Fibroblast of skin of right biceps (primary cell): ENCODE measurements at regions not wholly inside any gene's neighbourhood (a gene's known extent, or its start where the extent isn't known, plus 50 kb on each side); places are given as distances from the start of the nearest gene placed in this dataset.
"Not testable (repeated sequence)": the region's sequence is repeated elsewhere in the genome, so short reads cannot be mapped to it uniquely, and the experiment has no call there.

Experiments used
- DNase-seq: peaks from one replicate; pipeline ENCODE4 v3.0.0-alpha.2; 2013

DNA sequence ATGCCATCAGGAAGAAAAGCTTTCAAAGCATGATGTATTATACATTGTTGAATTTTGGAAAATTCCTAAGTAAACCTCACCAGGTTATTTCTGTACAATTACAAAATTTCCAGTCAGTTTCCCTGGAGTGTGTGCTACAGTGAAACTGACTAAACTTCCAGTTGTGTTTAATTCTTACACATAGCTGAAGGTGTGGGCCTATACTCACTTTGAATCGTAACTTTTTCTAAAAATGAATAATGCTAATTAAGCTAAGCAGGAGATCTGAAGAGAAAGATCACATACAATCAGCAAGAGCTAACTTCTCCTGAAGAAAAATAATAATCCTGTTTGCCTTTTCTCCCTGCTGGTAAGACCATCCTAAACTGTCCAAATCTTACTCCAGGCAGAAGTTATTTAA, 537.2 kb upstream of the PBX1 start:
- DNase-seq, result no peak

DNA sequence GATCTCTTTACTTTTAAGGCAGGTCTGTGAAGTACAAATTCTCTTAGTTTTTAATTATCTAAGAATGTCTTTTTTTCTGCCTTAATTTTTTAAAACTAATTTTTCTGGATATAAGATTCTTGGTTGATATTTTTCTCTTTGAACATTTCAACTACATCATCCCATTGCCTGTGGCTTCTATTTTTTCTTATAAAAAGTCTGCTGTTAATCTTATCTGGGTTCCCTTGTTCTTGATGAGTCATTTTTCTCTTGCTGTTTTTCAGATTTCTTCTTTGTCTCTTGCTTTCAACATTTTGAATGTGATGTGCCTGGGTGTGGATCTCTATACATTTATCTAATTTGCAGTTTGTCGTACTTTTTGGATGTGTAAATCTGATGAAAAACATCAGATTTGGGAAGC, 525.2 kb upstream of the PBX1 start:
- DNase-seq, result no peak

DNA sequence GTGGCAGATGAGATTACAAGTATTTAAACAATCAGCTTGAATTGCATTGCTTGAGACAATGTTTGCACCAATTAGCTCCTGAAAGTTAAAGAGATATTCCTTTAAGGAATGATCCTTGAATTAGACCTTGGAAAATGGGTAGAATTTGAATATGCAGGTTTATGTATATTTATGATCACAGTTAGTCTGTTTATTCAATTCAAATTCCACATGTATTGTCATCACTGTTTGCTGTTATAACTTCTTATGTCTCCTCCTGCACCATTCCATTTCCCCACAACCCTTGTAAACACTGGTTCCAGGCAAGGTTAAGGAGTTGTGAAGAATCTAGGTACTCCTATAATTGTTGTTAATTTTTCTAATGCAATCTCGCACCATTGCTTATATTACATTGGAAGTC, 518.2 kb upstream of the PBX1 start:
- no peak for DNase-seq

DNA sequence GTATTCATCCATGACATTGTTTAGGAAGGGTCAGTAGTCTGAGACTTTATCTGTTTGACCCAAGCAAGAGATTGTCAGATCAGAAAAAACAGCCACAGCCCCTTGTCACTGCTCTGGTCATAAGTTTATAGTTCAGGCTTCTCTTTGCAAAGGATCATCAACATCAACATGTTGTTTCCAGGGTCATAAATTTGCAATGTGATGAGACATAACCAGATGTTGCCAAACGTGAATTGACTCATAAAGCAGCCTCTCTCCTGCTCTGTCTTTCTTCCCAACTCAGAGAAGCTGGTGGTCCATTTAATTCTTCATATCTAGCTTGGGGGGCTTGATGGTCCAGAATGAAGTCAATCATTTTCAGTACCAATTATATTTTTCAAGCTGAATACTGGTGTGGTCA, 507.2 kb upstream of the PBX1 start:
- DNase-seq, result peak; percentile 5

DNA sequence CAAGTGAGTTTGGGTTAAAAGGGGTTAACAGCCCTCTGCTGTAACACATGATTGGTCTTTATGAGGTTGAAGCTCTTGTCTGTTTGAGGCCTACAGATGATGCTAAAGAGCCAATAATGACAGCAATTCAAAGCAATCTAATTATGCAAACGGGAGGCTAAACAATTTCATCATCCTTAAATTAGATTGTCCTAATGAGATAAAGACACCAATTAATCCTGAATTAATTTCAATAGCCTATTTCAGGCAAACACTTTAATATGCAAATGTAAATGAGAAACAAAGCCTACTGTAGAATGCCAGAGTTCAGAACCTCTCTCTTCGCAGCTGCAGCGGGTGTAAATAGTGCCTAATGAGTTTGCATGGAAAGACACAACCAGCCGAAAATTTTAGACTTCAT, 504.7 kb upstream of the PBX1 start:
- no peak for DNase-seq

DNA sequence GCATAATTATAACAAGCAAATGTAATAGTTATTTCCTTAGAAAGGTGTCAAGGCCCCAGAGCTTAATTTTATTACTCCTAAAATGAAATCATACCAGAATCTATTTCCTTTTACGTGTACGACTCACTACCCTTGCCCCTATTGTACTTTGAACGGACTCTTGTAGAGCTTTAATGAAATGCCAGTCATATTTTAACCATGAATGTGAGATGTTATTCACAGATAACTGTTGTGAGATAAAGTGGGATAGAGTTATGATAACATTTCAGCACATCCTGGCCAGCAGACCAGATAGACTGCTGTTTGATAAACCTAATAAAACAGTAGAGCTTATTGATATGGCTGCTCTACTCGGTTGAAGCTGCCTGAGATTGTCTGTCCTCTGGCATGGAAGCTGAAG, 500.8 kb upstream of the PBX1 start:
- DNase-seq, result peak; percentile 65

DNA sequence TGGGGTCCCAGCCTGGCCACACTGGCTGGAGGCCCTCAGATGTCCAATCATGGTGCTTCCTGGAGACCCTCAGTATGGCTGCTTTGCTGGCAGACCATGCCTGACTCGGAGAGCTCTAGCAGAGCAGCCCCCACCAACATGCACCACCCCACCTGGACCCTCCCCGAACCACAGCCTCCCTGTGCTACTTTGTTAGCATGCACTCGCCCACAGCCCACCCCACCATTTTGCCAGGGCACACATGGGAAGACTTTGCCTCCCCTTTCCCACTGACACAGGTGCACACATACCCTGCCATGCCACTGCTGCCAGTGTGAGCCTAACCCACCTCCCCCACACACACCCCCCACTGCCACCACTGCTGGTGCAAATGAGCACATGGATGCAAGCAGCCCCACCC, 497.5 kb upstream of the PBX1 start:
- DNase-seq, result no peak

DNA sequence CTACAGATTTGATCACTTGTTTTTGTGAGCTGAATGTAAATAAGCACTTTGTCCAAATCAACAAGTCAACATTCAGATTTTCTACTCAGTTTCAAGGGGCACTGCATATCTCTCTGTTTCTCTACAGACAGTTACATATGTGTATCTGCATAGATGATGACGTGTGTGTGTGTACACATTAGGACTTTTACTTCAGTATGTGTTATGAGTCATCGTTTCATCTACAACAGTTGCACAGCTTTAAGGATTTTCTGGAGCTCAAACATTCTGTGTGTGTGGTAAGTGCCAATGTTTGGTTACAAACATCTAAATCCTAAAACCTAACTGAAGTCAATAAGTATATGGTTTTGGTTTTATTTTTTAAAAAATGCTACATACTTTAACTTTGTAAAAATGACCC, 494.5 kb upstream of the PBX1 start:
- DNase-seq, result peak; percentile 22

DNA sequence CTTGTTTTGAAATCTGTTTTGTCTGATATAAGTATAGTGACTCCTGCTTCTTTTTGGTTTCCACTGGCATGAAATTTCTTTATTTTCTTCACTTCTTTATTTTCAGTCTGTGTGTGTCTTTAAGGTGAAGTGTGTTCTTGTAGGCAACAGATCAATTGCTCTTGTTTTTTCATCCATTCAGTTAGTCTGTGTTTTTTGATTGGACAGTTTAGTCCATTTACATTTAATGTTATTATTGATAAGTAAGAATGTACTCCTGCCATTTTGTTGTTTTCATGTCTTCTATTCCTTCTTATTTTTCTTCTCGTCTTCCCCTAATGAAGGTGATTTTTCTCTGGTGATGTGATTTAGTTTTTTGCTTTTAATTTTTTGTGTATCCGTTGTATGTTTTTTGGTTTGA, 487.7 kb upstream of the PBX1 start:
- DNase-seq, result no peak

DNA sequence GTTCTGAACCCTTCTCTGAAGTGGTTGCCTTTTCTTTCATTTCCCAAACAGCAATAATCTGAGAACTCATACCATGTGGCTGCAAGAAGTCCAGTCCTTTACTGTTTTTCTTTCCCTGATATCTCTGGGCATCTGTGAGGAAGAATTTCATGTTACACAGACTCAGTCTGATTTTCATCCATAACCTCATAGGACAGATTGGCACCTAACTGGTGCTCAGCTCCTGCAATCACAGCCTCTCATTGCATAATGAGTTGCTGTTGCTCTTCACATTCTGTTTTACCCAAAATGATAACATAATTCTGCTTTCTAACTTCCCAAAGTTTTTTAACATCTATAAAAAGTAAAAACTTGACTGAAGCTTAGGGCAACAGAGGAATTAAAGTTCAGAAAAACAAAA, 472.2 kb upstream of the PBX1 start:
- no peak for DNase-seq

DNA sequence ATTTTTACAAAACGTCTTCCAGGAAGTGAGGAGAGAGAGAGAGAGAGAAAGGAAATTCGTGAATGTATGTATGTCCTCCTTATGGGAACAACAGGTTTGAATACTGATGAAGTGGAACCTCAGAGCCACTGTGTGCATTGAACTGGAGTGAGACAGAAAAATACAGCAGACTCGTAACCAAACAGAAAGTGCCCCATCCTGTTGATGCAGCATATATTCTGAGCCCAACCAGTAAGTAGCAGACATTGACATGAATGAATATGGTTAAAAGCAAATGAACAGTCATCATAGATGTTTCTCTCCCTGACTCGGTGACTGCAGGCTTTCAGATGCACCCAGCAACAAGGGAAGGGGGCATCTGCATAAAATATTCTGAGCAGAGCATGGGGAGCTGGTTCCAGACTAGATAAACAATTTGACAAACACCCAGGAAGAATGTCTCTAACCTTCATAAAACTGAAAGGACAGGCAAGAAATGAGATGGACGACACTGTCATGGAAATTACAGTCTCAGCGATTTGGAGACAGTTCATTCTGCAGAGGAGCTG, 471.0 kb upstream of the PBX1 start:
- no peak for DNase-seq

DNA sequence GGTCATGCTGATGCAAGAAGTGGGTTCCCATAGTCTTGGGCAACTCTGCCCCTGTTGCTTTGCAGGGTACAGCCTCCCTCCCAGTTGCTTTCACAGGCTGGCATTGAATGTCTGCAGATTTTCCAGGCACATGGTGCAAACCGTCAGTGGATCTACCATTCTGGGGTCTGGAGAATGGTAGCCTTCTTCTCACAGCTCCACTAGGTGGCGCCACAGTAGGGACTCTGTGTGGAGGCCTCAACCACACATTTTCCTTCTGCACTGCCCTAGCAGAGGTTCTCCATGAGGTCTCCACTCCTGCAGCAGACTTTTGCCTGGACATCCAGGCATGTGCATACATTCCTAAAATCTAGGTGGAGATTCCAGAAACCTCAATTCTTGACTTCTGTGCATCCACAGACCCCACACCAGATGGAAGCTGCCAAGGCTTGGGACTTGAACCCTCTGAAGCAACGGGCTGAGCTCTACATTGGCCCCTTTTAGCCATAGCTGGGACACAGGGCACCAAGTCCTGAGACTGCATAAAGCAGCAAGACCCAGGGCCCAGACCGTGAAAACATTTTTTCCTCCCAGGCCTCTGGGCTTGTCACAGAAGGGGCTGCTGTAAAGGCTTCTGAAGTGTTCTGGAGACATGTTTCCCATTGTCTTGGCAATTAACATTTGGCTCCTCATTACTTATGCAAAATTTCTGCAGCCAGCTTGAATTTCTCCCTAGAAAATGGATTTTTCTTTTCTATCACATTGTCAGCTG, 466.2 kb upstream of the PBX1 start:
- DNase-seq, result peak; percentile 1

DNA sequence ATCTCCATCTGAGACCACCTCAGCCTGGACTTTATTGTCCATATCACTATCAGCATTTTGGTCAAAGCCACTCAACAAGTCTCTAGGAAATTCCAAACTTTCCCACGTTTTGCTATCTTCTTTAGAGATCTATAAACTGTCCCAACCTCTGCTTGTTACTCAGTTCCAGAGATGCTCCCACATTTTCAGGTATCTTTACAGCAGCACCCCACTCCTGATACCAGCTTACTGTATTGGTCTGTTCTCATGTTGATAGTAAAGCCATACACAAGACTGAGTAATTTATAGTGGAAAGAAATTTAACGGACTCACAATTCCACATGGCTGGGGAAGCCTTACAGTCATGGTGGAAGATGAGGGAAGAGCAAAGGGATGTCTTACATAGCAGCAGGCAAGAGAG, 465.4 kb upstream of the PBX1 start:
- DNase-seq, result no peak

DNA sequence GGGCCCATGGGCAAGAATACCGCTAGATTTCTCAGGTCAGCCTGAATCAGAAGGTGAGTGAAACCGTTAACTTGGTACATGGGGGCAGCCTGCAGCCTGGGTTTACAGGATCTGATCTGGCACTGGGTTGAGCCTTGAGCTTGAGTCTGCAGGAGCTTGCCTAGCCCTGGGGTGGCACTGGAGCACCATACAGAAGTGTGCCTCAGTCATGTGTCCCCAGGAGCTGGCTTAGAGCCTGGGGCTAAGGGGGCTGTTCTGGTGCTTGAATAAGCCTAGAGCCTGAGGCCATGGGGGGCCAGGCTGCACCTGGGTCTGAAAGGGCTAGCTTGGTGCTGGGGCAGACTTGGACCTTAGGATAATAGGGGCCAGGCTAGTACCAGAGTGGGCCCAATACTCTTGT, 457.2 kb upstream of the PBX1 start:
- DNase-seq, result no peak

DNA sequence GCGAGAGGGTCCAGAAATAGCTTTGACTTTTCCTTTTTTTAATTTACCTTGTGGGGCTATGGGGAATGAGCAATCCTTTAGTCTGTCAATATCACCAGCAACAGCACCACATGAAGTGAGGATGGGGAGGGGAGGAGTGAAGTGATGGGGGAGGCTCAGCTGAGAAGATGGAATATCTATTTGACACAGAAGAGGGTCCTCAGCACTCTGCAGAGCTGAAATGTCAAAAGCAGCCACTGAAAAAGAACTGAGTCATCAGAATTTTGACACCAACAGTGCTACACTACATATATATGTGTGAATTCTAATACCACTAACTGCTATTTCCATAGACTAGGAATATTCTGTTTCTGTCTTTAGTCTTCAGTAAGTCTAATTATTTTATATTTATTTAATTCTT, 427.0 kb upstream of the PBX1 start:
- DNase-seq, result no peak

DNA sequence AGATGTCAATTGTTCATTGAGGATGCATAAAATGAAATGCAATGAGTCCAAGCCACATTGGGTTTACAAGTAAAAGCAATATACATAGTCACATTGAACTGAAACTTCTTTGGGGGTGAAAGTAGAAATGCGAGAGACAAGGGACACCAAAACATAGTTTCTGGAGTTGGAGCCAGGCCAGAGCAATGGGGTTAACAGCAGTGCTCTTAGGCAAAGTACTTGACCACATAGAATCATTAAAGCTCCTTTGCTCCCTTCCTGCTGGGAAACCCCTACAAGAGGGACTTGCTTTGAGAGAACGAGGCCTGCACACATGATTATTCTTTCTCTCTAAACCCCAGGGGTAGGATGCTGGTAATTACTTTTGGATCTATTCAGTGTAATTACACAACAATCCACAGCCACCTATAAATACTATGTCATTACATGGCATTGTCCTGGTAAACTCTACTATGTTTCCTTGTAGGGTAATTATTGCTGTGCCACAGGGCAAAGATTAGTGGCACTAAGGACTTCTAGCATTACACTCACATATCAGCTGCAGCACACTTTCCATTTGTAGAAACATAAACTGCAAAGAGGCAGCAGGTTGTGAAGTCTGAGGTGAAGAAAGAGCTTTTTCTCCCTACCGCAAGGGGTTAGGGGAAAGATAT, 421.6 kb upstream of the PBX1 start:
- DNase-seq, result no peak

DNA sequence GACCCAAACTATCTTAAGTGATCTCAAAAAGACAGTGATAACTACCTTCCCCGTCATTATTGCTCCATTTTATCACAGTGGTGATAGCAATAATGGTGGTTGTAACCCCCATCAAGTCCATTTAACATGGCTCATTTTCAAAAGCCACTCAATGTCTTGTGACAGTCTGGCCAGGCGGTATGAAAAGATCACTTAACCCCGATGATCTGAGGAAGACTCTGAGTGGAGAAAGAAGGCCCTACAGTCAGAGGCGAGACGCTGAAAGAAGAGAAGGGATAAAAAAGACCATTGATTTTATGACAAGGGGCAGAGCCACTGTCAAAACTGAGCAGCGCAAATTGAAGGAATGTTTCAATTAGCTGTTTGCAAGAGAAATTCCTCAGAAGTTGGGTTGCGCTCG, 417.2 kb upstream of the PBX1 start:
- no peak for DNase-seq

DNA sequence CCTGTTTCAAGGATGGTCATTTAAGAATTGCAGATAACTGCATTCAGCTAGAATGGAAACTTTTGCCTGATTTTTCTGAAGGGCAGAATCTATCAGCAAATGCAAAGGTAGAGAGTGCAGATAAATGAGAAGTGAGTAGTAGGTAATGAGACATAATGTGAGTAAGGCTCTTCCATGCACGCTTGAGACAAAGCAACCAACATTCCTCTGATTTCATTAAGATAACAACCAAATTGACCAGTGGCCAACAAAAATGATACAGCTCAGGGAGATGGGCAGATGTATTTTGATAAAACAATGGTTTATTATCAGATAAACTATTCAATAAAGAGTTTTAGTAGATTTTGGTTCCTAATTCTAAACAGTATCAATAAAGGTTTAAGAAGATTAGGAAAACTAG, 404.4 kb upstream of the PBX1 start:
- DNase-seq, result no peak

DNA sequence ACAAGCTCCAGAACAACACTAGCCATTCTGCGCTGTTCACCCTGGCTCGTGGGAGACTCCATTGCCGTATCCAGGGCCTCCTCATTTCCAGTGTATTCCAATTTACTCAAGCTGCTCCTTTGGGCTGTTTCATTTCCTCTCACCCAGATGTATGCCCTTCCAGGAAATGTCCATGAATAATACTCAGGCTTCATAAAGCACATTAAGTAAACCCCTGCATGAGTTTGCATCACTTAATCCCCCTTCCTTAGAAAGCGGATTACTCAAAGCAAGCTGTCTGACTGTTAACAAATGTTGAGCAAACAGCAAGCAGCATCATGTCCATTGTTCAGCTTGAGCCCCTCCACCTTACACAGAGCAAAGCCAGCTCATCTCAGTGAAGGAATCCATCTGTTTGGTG, 403.6 kb upstream of the PBX1 start:
- no peak for DNase-seq

DNA sequence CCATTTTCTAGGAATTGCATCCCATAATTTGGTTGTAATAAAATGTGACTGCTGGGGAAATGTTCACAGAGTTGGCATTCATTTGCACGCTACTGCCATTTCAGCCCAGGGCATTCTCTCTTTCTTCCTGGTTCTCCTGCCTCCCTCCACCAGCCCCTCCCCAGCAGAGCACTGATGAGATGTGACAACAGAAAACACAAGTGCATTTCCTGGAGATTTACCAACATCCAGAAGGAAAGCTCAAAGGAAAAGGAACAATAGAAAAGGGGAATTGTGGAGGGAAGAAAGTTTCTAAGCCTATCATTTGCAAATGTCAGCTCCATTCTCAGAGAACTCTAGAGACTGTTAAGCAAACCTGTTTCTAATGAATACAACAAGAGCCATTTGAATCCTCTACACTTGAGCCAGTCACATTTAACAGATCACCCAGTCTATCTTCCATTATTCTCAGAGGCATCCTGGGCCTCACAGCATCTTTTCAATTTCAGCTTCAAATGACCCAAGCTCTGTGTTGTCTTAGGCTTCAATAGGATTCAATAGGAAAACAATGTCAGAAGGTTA, 395.6 kb upstream of the PBX1 start:
- DNase-seq, result no peak

DNA sequence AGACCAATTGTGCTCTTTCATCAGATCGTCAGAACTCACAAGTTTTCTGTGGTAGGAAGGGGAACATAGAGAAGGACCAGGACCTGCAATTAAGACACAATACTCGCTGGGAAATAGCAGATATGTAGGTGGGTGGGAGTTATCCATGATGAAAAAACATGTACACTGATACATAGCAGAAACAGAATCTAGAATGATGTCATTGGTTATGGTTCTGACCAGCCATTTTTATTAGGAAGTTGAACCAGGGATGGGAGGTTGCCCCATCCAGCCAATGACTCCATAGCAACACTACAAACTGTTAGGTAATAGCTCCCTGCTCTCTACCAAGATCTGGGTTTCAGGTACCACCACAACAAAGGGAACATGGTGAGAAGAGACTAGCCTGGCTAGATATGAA, 393.5 kb upstream of the PBX1 start:
- DNase-seq, result no peak

DNA sequence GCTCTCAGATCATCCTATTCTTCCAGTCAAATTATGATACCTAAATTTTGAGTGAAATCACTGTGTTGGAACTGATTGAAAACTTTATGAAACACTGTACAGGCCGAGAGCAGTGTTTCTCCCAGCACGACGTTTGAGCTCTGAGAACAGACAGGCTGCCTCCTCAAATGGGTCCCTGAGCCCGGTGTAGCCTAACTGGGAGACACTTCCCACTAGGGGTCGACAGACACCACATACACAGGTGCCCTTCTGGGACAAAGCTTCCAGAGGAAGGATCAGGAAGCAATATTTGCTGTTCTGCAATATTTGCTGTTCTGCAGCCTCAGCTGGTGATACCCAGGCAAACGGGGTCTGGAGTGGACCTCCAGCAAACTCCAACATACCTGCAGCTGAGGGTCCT, 392.5 kb upstream of the PBX1 start:
- DNase-seq, result not testable (repeated sequence)

DNA sequence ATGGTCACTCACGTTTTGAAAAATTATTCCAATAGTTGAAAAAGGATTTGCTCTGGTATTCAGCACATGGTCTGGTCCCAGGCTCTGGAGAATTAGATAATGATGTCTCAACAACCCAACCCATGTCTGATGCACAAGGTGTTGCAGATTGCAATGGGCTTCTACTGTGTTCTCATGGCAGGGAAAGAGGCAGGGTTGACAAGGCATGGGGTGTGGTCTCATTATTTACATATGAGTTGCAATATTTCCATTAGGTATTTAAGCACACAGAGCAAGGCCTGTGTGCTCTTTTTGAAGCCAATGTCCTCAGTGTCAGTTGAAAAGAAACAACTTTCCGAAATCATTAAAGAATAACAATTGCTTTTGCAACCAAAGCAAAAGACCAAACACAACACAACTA, 381.9 kb upstream of the PBX1 start:
- no peak for DNase-seq

DNA sequence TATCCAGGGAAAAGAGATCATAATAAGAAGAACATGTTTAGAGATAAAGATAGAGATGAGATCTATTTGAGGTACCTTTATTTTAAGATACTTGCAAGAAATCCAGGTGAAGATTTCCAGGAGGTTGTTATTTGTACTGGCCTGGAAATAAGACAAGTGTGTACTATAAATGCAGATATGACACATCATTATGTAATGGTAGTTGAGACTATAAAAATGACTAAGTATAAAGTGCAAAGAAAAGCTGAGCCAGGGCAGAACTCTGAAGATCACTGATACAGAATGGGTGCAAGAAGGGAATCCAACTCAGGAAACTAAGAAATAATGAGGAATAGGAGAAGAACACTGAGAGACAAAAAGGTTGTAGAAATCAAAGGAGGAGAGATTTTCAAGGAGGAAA, 378.2 kb upstream of the PBX1 start:
- no peak for DNase-seq
